ENCODE measurements at regions not wholly inside any gene's neighbourhood (a gene's known extent, or its start where the extent isn't known, plus 50 kb on each side); places are given as distances from the start of the nearest gene placed in this dataset.
A peak's percentile ranks its signal among the peaks of the same experiment; 100 is the strongest.
"Not testable (repeated sequence)": the region's sequence is repeated elsewhere in the genome, so short reads cannot be mapped to it uniquely, and the experiment has no call there.

- no peak for DNase-seq
These were observed 94.3 kb downstream of the ADCYAP1 start for GRCh38 chr18:998936-999335.

- peak; percentile 76 for DNase-seq
These were observed 98.0 kb downstream of the ADCYAP1 start for GRCh38 chr18:1002653-1003178.

GRCh38 chr18:1003499-1003898, 98.8 kb downstream of the ADCYAP1 start:
- DNase-seq, result no peak

GRCh38 chr18:1006304-1006703, 101.6 kb downstream of the ADCYAP1 start:
- no peak for DNase-seq

GRCh38 chr18:1006965-1007364, 102.3 kb downstream of the ADCYAP1 start:
- no peak for DNase-seq

- peak; percentile 62 for DNase-seq
These were observed 106.7 kb downstream of the ADCYAP1 start for GRCh38 chr18:1011349-1011748.

GRCh38 chr18:1012775-1013174, 108.1 kb downstream of the ADCYAP1 start:
- DNase-seq, result no peak

GRCh38 chr18:1013951-1014350, 109.3 kb downstream of the ADCYAP1 start:
- no peak for DNase-seq

GRCh38 chr18:1014509-1014908, 109.8 kb downstream of the ADCYAP1 start:
- DNase-seq, result peak; percentile 66

GRCh38 chr18:1014951-1015624, 110.4 kb downstream of the ADCYAP1 start:
- DNase-seq, result peak; percentile 87

GRCh38 chr18:1015777-1016176, 111.1 kb downstream of the ADCYAP1 start:
- no peak for DNase-seq

GRCh38 chr18:1017227-1018058, 112.8 kb downstream of the ADCYAP1 start:
- no peak for DNase-seq

- peak; percentile 94 for DNase-seq
These were observed 113.6 kb downstream of the ADCYAP1 start for GRCh38 chr18:1018181-1018681.

- no peak for DNase-seq
These were observed 114.5 kb downstream of the ADCYAP1 start for GRCh38 chr18:1019191-1019590.

- DNase-seq, result peak; percentile 38
These were observed 116.2 kb downstream of the ADCYAP1 start for GRCh38 chr18:1020731-1021344.

- DNase-seq, result no peak
These were observed 122.3 kb downstream of the ADCYAP1 start for GRCh38 chr18:1026930-1027329.

- DNase-seq, result not testable (repeated sequence)
These were observed 128.4 kb downstream of the ADCYAP1 start for GRCh38 chr18:1033092-1033491.

- no peak for DNase-seq
These were observed 130.3 kb downstream of the ADCYAP1 start for GRCh38 chr18:1034971-1035370.

GRCh38 chr18:1036926-1037325, 132.3 kb downstream of the ADCYAP1 start:
- DNase-seq, result no peak

- DNase-seq, result no peak
These were observed 133.1 kb downstream of the ADCYAP1 start for GRCh38 chr18:1037776-1038175.

GRCh38 chr18:1039421-1039820, 134.8 kb downstream of the ADCYAP1 start:
- no peak for DNase-seq

- not testable (repeated sequence) for DNase-seq
These were observed 138.4 kb downstream of the ADCYAP1 start for GRCh38 chr18:1043039-1043438.

GRCh38 chr18:1045658-1046057, 141.0 kb downstream of the ADCYAP1 start:
- no peak for DNase-seq
